Suprapubic skin (tissue), 3 donors: ENCODE measurements at regions not wholly inside any gene's neighbourhood (a gene's known extent, or its start where the extent isn't known, plus 50 kb on each side); places are given as distances from the start of the nearest gene placed in this dataset.

Source experiments
- POLR2AphosphoS5 ChIP-seq, 3 donors: sonication (generic); formaldehyde crosslinking; IDR thresholded peaks; one replicate each; pipeline ENCODE4 v1.6.1; 2017; ENCODE audit warnings: antibody characterized with exemption in 3 of 3
- TF ChIP-seq, protein P1 (sequence below), 2 donors: fragments of 200-600 bp in 1 of 2; fragments of 450-650 bp in 1 of 2; sonication (generic) in 1 of 2; IDR thresholded peaks; one replicate each; pipeline ENCODE4 v1.5.1; 2016 to 2019; ENCODE audit warnings: antibody characterized with exemption in 2 of 2, mild to moderate bottlenecking in 1 of 2, moderate library complexity in 1 of 2

DNA sequence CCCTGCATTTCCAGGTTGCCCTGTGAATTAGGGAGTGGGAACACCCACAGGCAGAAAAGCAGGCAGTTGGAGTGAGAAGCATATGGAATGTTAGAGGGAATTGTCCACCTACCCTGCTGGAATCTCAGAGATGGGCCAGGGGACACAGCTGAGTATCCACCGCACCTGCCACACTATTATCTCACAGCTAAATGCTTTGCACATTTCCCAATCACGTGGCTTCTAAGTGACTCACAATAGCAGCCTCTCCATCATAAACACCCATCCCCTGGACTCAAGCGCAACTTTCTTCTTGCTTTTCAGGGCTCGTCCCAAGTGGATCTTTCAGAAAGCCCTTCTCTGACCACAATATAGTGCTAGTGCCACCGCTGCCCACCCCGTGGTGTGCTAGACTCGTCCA lies 389.0 kb upstream of the LMCD1 start:
- TF ChIP-seq, protein P1, sequence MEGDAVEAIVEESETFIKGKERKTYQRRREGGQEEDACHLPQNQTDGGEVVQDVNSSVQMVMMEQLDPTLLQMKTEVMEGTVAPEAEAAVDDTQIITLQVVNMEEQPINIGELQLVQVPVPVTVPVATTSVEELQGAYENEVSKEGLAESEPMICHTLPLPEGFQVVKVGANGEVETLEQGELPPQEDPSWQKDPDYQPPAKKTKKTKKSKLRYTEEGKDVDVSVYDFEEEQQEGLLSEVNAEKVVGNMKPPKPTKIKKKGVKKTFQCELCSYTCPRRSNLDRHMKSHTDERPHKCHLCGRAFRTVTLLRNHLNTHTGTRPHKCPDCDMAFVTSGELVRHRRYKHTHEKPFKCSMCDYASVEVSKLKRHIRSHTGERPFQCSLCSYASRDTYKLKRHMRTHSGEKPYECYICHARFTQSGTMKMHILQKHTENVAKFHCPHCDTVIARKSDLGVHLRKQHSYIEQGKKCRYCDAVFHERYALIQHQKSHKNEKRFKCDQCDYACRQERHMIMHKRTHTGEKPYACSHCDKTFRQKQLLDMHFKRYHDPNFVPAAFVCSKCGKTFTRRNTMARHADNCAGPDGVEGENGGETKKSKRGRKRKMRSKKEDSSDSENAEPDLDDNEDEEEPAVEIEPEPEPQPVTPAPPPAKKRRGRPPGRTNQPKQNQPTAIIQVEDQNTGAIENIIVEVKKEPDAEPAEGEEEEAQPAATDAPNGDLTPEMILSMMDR (IDR thresholded peaks at IDR 0.05), result no peak
- TF ChIP-seq POLR2AphosphoS5 (IDR thresholded peaks at IDR 0.05), result no peak
